Large intestine (tissue), 3 donors: ENCODE measurements at regions not wholly inside any gene's neighbourhood (a gene's known extent, or its start where the extent isn't known, plus 50 kb on each side); places are given as distances from the start of the nearest gene placed in this dataset.
"Not testable (repeated sequence)": the region's sequence is repeated elsewhere in the genome, so short reads cannot be mapped to it uniquely, and the experiment has no call there.

ENCODE experiments used
- DNase-seq, 2 donors: peaks; one replicate each; pipeline versions ENCODE4 v3.0.0 to v3.0.0-alpha.2; 2013
- H3K27ac ChIP-seq: one replicate; pipeline ENCODE4 v1.5.1; 2013; ENCODE audit warnings: low read length
- H3K27me3 ChIP-seq: 2 replicates; pipeline ENCODE4 v1.6.1; 2013; ENCODE audit warnings: low read length; ENCODE audit not compliant: control insufficient read depth, insufficient read depth
- H3K36me3 ChIP-seq: 2 replicates; pipeline ENCODE4 v1.6.1; 2013; ENCODE audit warnings: low read length; ENCODE audit not compliant: control insufficient read depth, insufficient read depth
- H3K4me1 ChIP-seq: one replicate; pipeline ENCODE4 v1.6.1; 2013; ENCODE audit warnings: low read length; ENCODE audit not compliant: control insufficient read depth, insufficient read depth
- H3K4me3 ChIP-seq: one replicate; pipeline ENCODE4 v1.5.1; 2013; ENCODE audit warnings: low read length
- H3K9me3 ChIP-seq: one replicate; pipeline ENCODE4 v1.6.1; 2013; ENCODE audit warnings: mild to moderate bottlenecking, low read depth, low read length, moderate library complexity; ENCODE audit not compliant: control insufficient read depth
- WGBS: methylation state at CpG from one replicate; pipeline ENCODE4 v1.1.5; 2013; ENCODE audit warnings: low lambda C conversion rate; ENCODE audit not compliant: insufficient coverage; 5-methylcytosine and 5-hydroxymethylcytosine counted together

GRCh38 chr2:234156326-234156725 is 105.8 kb downstream of the SPP2 start:
- no peaks in the 10 kb centered on the region for H3K27me3 ChIP-seq
- 20% methylated on average over 1 of the region's 3 CpGs for WGBS
- H3K4me3 ChIP-seq = no peak overlapping the region
- no peaks in the 10 kb centered on the region for H3K36me3 ChIP-seq
- H3K4me1 ChIP-seq = no peaks in the 10 kb centered on the region
- no peaks in the 10 kb centered on the region for H3K9me3 ChIP-seq
- H3K27ac ChIP-seq = no peak overlapping the region
- peak in 1 of 2 donors; percentile 32 for DNase-seq

- H3K4me3 ChIP-seq, H3K4me1 ChIP-seq, H3K9me3 ChIP-seq, H3K36me3 ChIP-seq, DNase-seq, H3K27ac ChIP-seq, H3K27me3 ChIP-seq: not testable (repeated sequence)
- no CpG with 5 or more reads among the region's 2 CpGs for WGBS
Measured at GRCh38 chr2:234152835-234153234, 102.3 kb downstream of the SPP2 start.

- no peak overlapping the region for H3K27ac ChIP-seq
- no CpG with 5 or more reads among the region's 3 CpGs for WGBS
Measured at GRCh38 chr2:234147335-234147861, 96.9 kb downstream of the SPP2 start.

GRCh38 chr2:234146087-234146826 is 95.8 kb downstream of the SPP2 start:
- H3K4me1 ChIP-seq = peaks cover 19% of the 10 kb centered on the region
- H3K27ac ChIP-seq = no peak overlapping the region
- H3K9me3 ChIP-seq = no peaks in the 10 kb centered on the region
- no peak overlapping the region for H3K4me3 ChIP-seq
- peak in 1 of 2 donors; percentile 9 for DNase-seq
- H3K36me3 ChIP-seq = no peaks in the 10 kb centered on the region
- H3K27me3 ChIP-seq = no peaks in the 10 kb centered on the region
- no CpG with 5 or more reads among the region's 8 CpGs for WGBS

More at GRCh38 chr2:234147335-234147861, 96.9 kb downstream of the SPP2 start:
- no peaks in the 10 kb centered on the region for H3K9me3 ChIP-seq
- no peak overlapping the region for H3K4me3 ChIP-seq
- no peaks in the 10 kb centered on the region for H3K27me3 ChIP-seq
- H3K4me1 ChIP-seq = peaks cover 19% of the 10 kb centered on the region
- H3K36me3 ChIP-seq = no peaks in the 10 kb centered on the region
- DNase-seq = peak in 1 of 2 donors; percentile 56

- Histone ChIP-seq H3K36me3 (no peaks in the 10 kb centered on the region), H3K27me3 (no peaks in the 10 kb centered on the region), H3K9me3 (no peaks in the 10 kb centered on the region), H3K4me1 (peaks cover 19% of the 10 kb centered on the region), H3K4me3 (no peak overlapping the region), H3K27ac (no peak overlapping the region)
- DNase-seq = no peak
- no CpG with 5 or more reads among the region's 2 CpGs for WGBS
Measured at GRCh38 chr2:234145511-234145910, 95.0 kb downstream of the SPP2 start.

- H3K36me3 ChIP-seq = no peaks in the 10 kb centered on the region
- no peaks in the 10 kb centered on the region for H3K27me3 ChIP-seq
- DNase-seq = peak in 1 of 2 donors; percentile 43
- no peak overlapping the region for H3K4me3 ChIP-seq
- no peaks in the 10 kb centered on the region for H3K9me3 ChIP-seq
- H3K27ac ChIP-seq = no peak overlapping the region
- peaks cover 19% of the 10 kb centered on the region for H3K4me1 ChIP-seq
Measured at GRCh38 chr2:234145057-234145456, 94.6 kb downstream of the SPP2 start.

GRCh38 chr2:234143896-234144295 is 93.4 kb downstream of the SPP2 start:
- Histone ChIP-seq H3K4me1 (peaks cover 19% of the 10 kb centered on the region), H3K9me3 (no peaks in the 10 kb centered on the region), H3K4me3 (no peak overlapping the region), H3K27me3 (no peaks in the 10 kb centered on the region), H3K27ac (no peak overlapping the region), H3K36me3 (no peaks in the 10 kb centered on the region)
- no peak for DNase-seq
- 73% methylated on average over 2 of the region's 3 CpGs for WGBS

- DNase-seq = no peak
- Histone ChIP-seq H3K4me3 (no peak overlapping the region), H3K27me3 (no peaks in the 10 kb centered on the region), H3K27ac (no peak overlapping the region), H3K36me3 (no peaks in the 10 kb centered on the region), H3K4me1 (peaks cover 11% of the 10 kb centered on the region), H3K9me3 (no peaks in the 10 kb centered on the region)
- WGBS = no CpG with 5 or more reads among the region's 3 CpGs
Measured at GRCh38 chr2:234142530-234142929, 92.0 kb downstream of the SPP2 start.

GRCh38 chr2:234139755-234140154 is 89.3 kb downstream of the SPP2 start:
- Histone ChIP-seq H3K9me3 (no peaks in the 10 kb centered on the region), H3K4me1 (peaks cover 8% of the 10 kb centered on the region), H3K27ac (no peak overlapping the region), H3K4me3 (no peak overlapping the region), H3K36me3 (no peaks in the 10 kb centered on the region), H3K27me3 (no peaks in the 10 kb centered on the region)
- no CpG with 5 or more reads among the region's 5 CpGs for WGBS
- DNase-seq = no peak

GRCh38 chr2:234138836-234139235 is 88.3 kb downstream of the SPP2 start:
- Histone ChIP-seq H3K9me3 (no peaks in the 10 kb centered on the region), H3K27ac (no peak overlapping the region), H3K27me3 (no peaks in the 10 kb centered on the region), H3K36me3 (no peaks in the 10 kb centered on the region), H3K4me1 (peaks cover 6% of the 10 kb centered on the region), H3K4me3 (no peak overlapping the region)
- WGBS = no CpG with 5 or more reads among the region's 9 CpGs
- no peak for DNase-seq
